Rectal smooth muscle tissue (tissue), 1 donor: ENCODE measurements at regions not wholly inside any gene's neighbourhood (a gene's known extent, or its start where the extent isn't known, plus 50 kb on each side); places are given as distances from the start of the nearest gene placed in this dataset.

Experiments used
- H3K27ac ChIP-seq: one replicate; pipeline ENCODE4 v1.7.0; 2013; ENCODE audit warnings: low read depth, low read length, inconsistent platforms
- H3K27me3 ChIP-seq: one replicate; pipeline ENCODE4 v1.7.0; 2013; ENCODE audit warnings: low read length; ENCODE audit not compliant: control insufficient read depth, insufficient read depth
- H3K36me3 ChIP-seq: one replicate; pipeline ENCODE4 v1.7.0; 2013; ENCODE audit warnings: low read length; ENCODE audit not compliant: control insufficient read depth, insufficient read depth
- H3K4me1 ChIP-seq: one replicate; pipeline ENCODE4 v1.7.0; 2013; ENCODE audit warnings: low read length; ENCODE audit not compliant: control insufficient read depth, insufficient read depth
- H3K4me3 ChIP-seq: one replicate; pipeline ENCODE4 v1.7.0; 2013; ENCODE audit warnings: low read length
- H3K9ac ChIP-seq: one replicate; pipeline ENCODE4 v1.7.0; 2013; ENCODE audit warnings: low read length

GRCh38 chr18:37900326-37900725 is 334.7 kb upstream of the CELF4 start:
- Histone ChIP-seq H3K27me3 (no peaks in the 10 kb centered on the region), H3K4me1 (no peaks in the 10 kb centered on the region), H3K27ac (no peak overlapping the region), H3K36me3 (no peaks in the 10 kb centered on the region), H3K4me3 (no peak overlapping the region), H3K9ac (no peak overlapping the region)

- H3K27ac ChIP-seq, result no peak overlapping the region
- H3K9ac ChIP-seq, result no peak overlapping the region
- H3K4me1 ChIP-seq, result no peaks in the 10 kb centered on the region
- no peaks in the 10 kb centered on the region for H3K36me3 ChIP-seq
- H3K4me3 ChIP-seq, result no peak overlapping the region
- no peaks in the 10 kb centered on the region for H3K27me3 ChIP-seq
Observed at GRCh38 chr18:37889963-37890362, 324.4 kb upstream of the CELF4 start.

- H3K27me3 ChIP-seq, result no peaks in the 10 kb centered on the region
- no peaks in the 10 kb centered on the region for H3K4me1 ChIP-seq
- H3K27ac ChIP-seq, result no peak overlapping the region
- H3K4me3 ChIP-seq, result no peak overlapping the region
- H3K36me3 ChIP-seq, result peaks cover 2% of the 10 kb centered on the region
- H3K9ac ChIP-seq, result no peak overlapping the region
Observed at GRCh38 chr18:37874721-37875120, 309.1 kb upstream of the CELF4 start.

GRCh38 chr18:37873416-37873815 is 307.8 kb upstream of the CELF4 start:
- Histone ChIP-seq H3K27me3 (no peaks in the 10 kb centered on the region), H3K36me3 (peaks cover 2% of the 10 kb centered on the region), H3K4me3 (no peak overlapping the region), H3K4me1 (no peaks in the 10 kb centered on the region), H3K9ac (no peak overlapping the region), H3K27ac (no peak overlapping the region)

GRCh38 chr18:37872562-37872961 is 307.0 kb upstream of the CELF4 start:
- Histone ChIP-seq H3K4me1 (no peaks in the 10 kb centered on the region), H3K9ac (no peak overlapping the region), H3K27me3 (no peaks in the 10 kb centered on the region), H3K27ac (no peak overlapping the region), H3K36me3 (peaks cover 2% of the 10 kb centered on the region), H3K4me3 (no peak overlapping the region)

- Histone ChIP-seq H3K36me3 (peaks cover 2% of the 10 kb centered on the region), H3K9ac (no peak overlapping the region), H3K27ac (no peak overlapping the region), H3K4me1 (no peaks in the 10 kb centered on the region), H3K27me3 (no peaks in the 10 kb centered on the region), H3K4me3 (no peak overlapping the region)
Observed at GRCh38 chr18:37871561-37871960, 306.0 kb upstream of the CELF4 start.

GRCh38 chr18:37869051-37869450 is 303.5 kb upstream of the CELF4 start:
- H3K27ac ChIP-seq, result no peak overlapping the region

GRCh38 chr18:37864122-37864521 is 298.5 kb upstream of the CELF4 start:
- no peak overlapping the region for H3K4me3 ChIP-seq
- no peak overlapping the region for H3K27ac ChIP-seq
- no peaks in the 10 kb centered on the region for H3K4me1 ChIP-seq
- no peaks in the 10 kb centered on the region for H3K36me3 ChIP-seq
- no peak overlapping the region for H3K9ac ChIP-seq
- no peaks in the 10 kb centered on the region for H3K27me3 ChIP-seq

More at GRCh38 chr18:37869051-37869450, 303.5 kb upstream of the CELF4 start:
- H3K4me3 ChIP-seq, result no peak overlapping the region
- H3K36me3 ChIP-seq, result peaks cover 2% of the 10 kb centered on the region
- H3K9ac ChIP-seq, result no peak overlapping the region
- H3K27me3 ChIP-seq, result no peaks in the 10 kb centered on the region
- no peaks in the 10 kb centered on the region for H3K4me1 ChIP-seq

GRCh38 chr18:37861981-37862380 is 296.4 kb upstream of the CELF4 start:
- Histone ChIP-seq H3K36me3 (no peaks in the 10 kb centered on the region), H3K4me3 (no peak overlapping the region), H3K4me1 (no peaks in the 10 kb centered on the region), H3K9ac (no peak overlapping the region), H3K27me3 (no peaks in the 10 kb centered on the region), H3K27ac (no peak overlapping the region)

GRCh38 chr18:37854396-37854795 is 288.8 kb upstream of the CELF4 start:
- H3K9ac ChIP-seq, result no peak overlapping the region
- H3K27me3 ChIP-seq, result no peaks in the 10 kb centered on the region
- no peaks in the 10 kb centered on the region for H3K4me1 ChIP-seq
- no peak overlapping the region for H3K4me3 ChIP-seq
- no peaks in the 10 kb centered on the region for H3K36me3 ChIP-seq
- no peak overlapping the region for H3K27ac ChIP-seq

GRCh38 chr18:37853706-37854105 is 288.1 kb upstream of the CELF4 start:
- Histone ChIP-seq H3K9ac (no peak overlapping the region), H3K4me3 (no peak overlapping the region), H3K27me3 (no peaks in the 10 kb centered on the region), H3K36me3 (no peaks in the 10 kb centered on the region), H3K4me1 (no peaks in the 10 kb centered on the region), H3K27ac (no peak overlapping the region)

GRCh38 chr18:37852464-37852863 is 286.9 kb upstream of the CELF4 start:
- H3K4me3 ChIP-seq, result no peak overlapping the region
- H3K27me3 ChIP-seq, result no peaks in the 10 kb centered on the region
- no peaks in the 10 kb centered on the region for H3K36me3 ChIP-seq
- H3K9ac ChIP-seq, result no peak overlapping the region
- no peaks in the 10 kb centered on the region for H3K4me1 ChIP-seq
- no peak overlapping the region for H3K27ac ChIP-seq

GRCh38 chr18:37847544-37847943 is 281.9 kb upstream of the CELF4 start:
- H3K27ac ChIP-seq, result no peak overlapping the region
- no peak overlapping the region for H3K9ac ChIP-seq
- H3K36me3 ChIP-seq, result no peaks in the 10 kb centered on the region
- no peaks in the 10 kb centered on the region for H3K4me1 ChIP-seq
- H3K4me3 ChIP-seq, result no peak overlapping the region
- H3K27me3 ChIP-seq, result no peaks in the 10 kb centered on the region
